ENCODE measurements at regions not wholly inside any gene's neighbourhood (a gene's known extent, or its start where the extent isn't known, plus 50 kb on each side); places are given as distances from the start of the nearest gene placed in this dataset.

GRCh38 chr2:193251909-193252308 lies 1057.2 kb upstream of the TMEFF2 start:
- TF ChIP-seq CTCF (conservative IDR thresholded peaks at IDR 0.05; ENCODE audit: low read length) = no peak
- TF ChIP-seq EZH2phosphoT487 (IDR thresholded peaks at IDR 0.05; ENCODE audit: borderline replicate concordance, low read depth, low read length) = no peak
